IMR-90 (cell line): ENCODE measurements at regions not wholly inside any gene's neighbourhood (a gene's known extent, or its start where the extent isn't known, plus 50 kb on each side); places are given as distances from the start of the nearest gene placed in this dataset.

Experiments used
- ATAC-seq: fragments of 200-7000 bp; cut with Tn5 transposase; 2 replicates; pipeline ENCODE4 v1.9.1; 2020; ENCODE audit warnings: low read depth, mild to moderate bottlenecking, moderate library complexity
- BruUV-seq: library from RNA; stranded (reverse); fragments of 400-500 nt; replicated peaks from 2 replicates; lab custom pipeline; 2021; lab: Mats Ljungman, UMichigan
- CTCF ChIA-PET: fragments of 300-600 bp; formaldehyde crosslinking; extraction: SDS; loops from one replicate; lab custom pipeline; 2021; ENCODE audit warnings: antibody characterized with exemption; lab: Yijun Ruan, JAX
- POLR2A ChIA-PET: fragments of 300-600 bp; sonication (Branson Sonifier 250); formaldehyde crosslinking; loops from one replicate; lab custom pipeline; 2022; ENCODE audit warnings: antibody characterized with exemption; ENCODE audit not compliant: unreplicated experiment; lab: Charles Lee
- DNase-seq: peaks from one replicate; pipeline ENCODE4 v3.0.0; 2013
- H2AFZ ChIP-seq: replicated peaks from 2 replicates; pipeline ENCODE3; 2013; ENCODE audit warnings: low read length, mild to moderate bottlenecking; ENCODE audit not compliant: poor library complexity
- H2AK5ac ChIP-seq: 2 replicates; pipeline ENCODE4 v1.6.1; 2013; ENCODE audit warnings: low read depth, low read length, inconsistent platforms
- H2AK9ac ChIP-seq: replicated peaks from 2 replicates; pipeline ENCODE3; 2013; ENCODE audit warnings: mild to moderate bottlenecking, low read depth, low read length, moderate library complexity; ENCODE audit not compliant: poor library complexity
- H2BK120ac ChIP-seq: 2 replicates; pipeline ENCODE4 v1.6.1; 2013; ENCODE audit warnings: low read depth, low read length, inconsistent platforms
- H2BK15ac ChIP-seq: 3 replicates; pipeline ENCODE4 v1.6.1; 2013; ENCODE audit warnings: low read depth, low read length, inconsistent platforms
- H2BK20ac ChIP-seq: 2 replicates; pipeline ENCODE4 v1.6.1; 2013; ENCODE audit warnings: low read depth, mild to moderate bottlenecking, inconsistent platforms, low read length, moderate library complexity
- H2BK5ac ChIP-seq: 2 replicates; pipeline ENCODE4 v1.6.1; 2013; ENCODE audit warnings: mild to moderate bottlenecking, low read depth, low read length, inconsistent platforms; ENCODE audit not compliant: poor library complexity, severe bottlenecking
- H3K14ac ChIP-seq: replicated peaks from 2 replicates; pipeline ENCODE4 v1.6.1; 2013; ENCODE audit warnings: low read depth, low read length, inconsistent platforms
- H3K18ac ChIP-seq: 2 replicates; pipeline ENCODE4 v1.6.1; 2013; ENCODE audit warnings: low read depth, low read length, control low read depth
- H3K23ac ChIP-seq: 2 replicates; pipeline ENCODE4 v1.6.1; 2013; ENCODE audit warnings: low read depth, low read length, inconsistent platforms
- H3K27ac ChIP-seq: 2 replicates; pipeline ENCODE4 v1.5.1; 2013; ENCODE audit warnings: mild to moderate bottlenecking, control low read depth, low read length; ENCODE audit not compliant: insufficient read depth
- H3K27me3 ChIP-seq: 2 replicates; pipeline ENCODE4 v1.6.1; 2013; ENCODE audit warnings: low read length; ENCODE audit not compliant: control insufficient read depth, insufficient read depth
- H3K36me3 ChIP-seq: 2 replicates; pipeline ENCODE4 v1.6.1; 2013; ENCODE audit warnings: low read length, mixed read lengths; ENCODE audit not compliant: control insufficient read depth, insufficient read depth
- H3K4ac ChIP-seq: 2 replicates; pipeline ENCODE4 v1.6.1; 2013; ENCODE audit warnings: low read depth, low read length, inconsistent platforms
- H3K4me1 ChIP-seq: 2 replicates; pipeline ENCODE4 v1.6.1; 2013; ENCODE audit warnings: low read length, mixed read lengths; ENCODE audit not compliant: control insufficient read depth, insufficient read depth
- H3K4me2 ChIP-seq: 2 replicates; pipeline ENCODE4 v1.6.1; 2013; ENCODE audit warnings: low read depth, mild to moderate bottlenecking, control low read depth, low read length, moderate library complexity
- H3K4me3 ChIP-seq: 2 replicates; pipeline ENCODE4 v1.5.1; 2013; ENCODE audit warnings: low read depth, mild to moderate bottlenecking, control low read depth, low read length, moderate library complexity; ENCODE audit not compliant: insufficient read depth
- H3K56ac ChIP-seq: 2 replicates; pipeline ENCODE4 v1.6.1; 2013; ENCODE audit warnings: low read length, inconsistent platforms; ENCODE audit not compliant: insufficient read depth; ENCODE audit errors: extremely low read depth
- H3K79me1 ChIP-seq, 2 experiments: 2 replicates each; pipeline ENCODE4 v1.6.1; 2013; ENCODE audit warnings: low read length in 2 of 2, inconsistent platforms in 1 of 2, low read depth in 1 of 2
- H3K9ac ChIP-seq: 2 replicates; pipeline ENCODE4 v1.6.1; 2013; ENCODE audit warnings: low read depth, low read length, control low read depth
- H3K9me1 ChIP-seq: 2 replicates; pipeline ENCODE4 v1.6.1; 2013; ENCODE audit warnings: low read length, inconsistent platforms; ENCODE audit not compliant: insufficient read depth
- H3K9me3 ChIP-seq: 2 replicates; pipeline ENCODE4 v1.6.1; 2013; ENCODE audit warnings: low read length; ENCODE audit not compliant: control insufficient read depth, insufficient read depth
- H4K20me1 ChIP-seq: 2 replicates; pipeline ENCODE4 v1.6.1; 2013; ENCODE audit warnings: low read length, inconsistent platforms; ENCODE audit not compliant: insufficient read depth
- H4K5ac ChIP-seq: 2 replicates; pipeline ENCODE4 v1.6.1; 2013; ENCODE audit warnings: mild to moderate bottlenecking, low read depth, low read length, control low read depth
- H4K8ac ChIP-seq, 2 experiments: 2 replicates each; pipeline ENCODE4 v1.6.1; 2013; ENCODE audit warnings: low read depth in 2 of 2, low read length in 2 of 2, control low read depth in 1 of 2, inconsistent platforms in 1 of 2
- H4K91ac ChIP-seq: 2 replicates; pipeline ENCODE4 v1.6.1; 2013; ENCODE audit warnings: low read depth, low read length, inconsistent platforms; ENCODE audit not compliant: insufficient read depth
- BHLHE40 ChIP-seq: fragments of 150-350 bp; IDR thresholded peaks from 2 replicates; pipeline ENCODE4 v1.6.1; 2016; ENCODE audit warnings: mild to moderate bottlenecking, low read depth, low read length
- CEBPB ChIP-seq: IDR thresholded peaks from 2 replicates; pipeline ENCODE4 v1.6.1; 2012; ENCODE audit warnings: low read depth, low read length, improper control_type of control experiment
- CHD1 ChIP-seq: IDR thresholded peaks from 2 replicates; pipeline ENCODE4 v1.6.1; 2012; ENCODE audit warnings: low read depth, low read length, improper control_type of control experiment
- CTCF ChIP-seq: conservative IDR thresholded peaks from 2 replicates; pipeline ENCODE4 v1.5.1; 2012; ENCODE audit warnings: mild to moderate bottlenecking, low read depth, low read length, improper control_type of control experiment
- ELK1 ChIP-seq: fragments of 150-350 bp; IDR thresholded peaks from 2 replicates; pipeline ENCODE4 v1.6.1; 2016; ENCODE audit warnings: low read depth, mild to moderate bottlenecking, low read length, moderate library complexity, borderline replicate concordance
- FOS ChIP-seq: fragments of 150-350 bp; IDR thresholded peaks from 2 replicates; pipeline ENCODE4 v1.6.1; 2016; ENCODE audit warnings: low read depth, low read length
- MAFK ChIP-seq: IDR thresholded peaks from 2 replicates; pipeline ENCODE4 v1.6.1; 2012; ENCODE audit warnings: low read depth, low read length, improper control_type of control experiment
- MAZ ChIP-seq: IDR thresholded peaks from 2 replicates; pipeline ENCODE4 v1.6.1; 2012; ENCODE audit warnings: low read depth, mild to moderate bottlenecking, low read length, improper control_type of control experiment, moderate library complexity, borderline replicate concordance
- MXI1 ChIP-seq: IDR thresholded peaks from 2 replicates; pipeline ENCODE4 v1.6.1; 2012; ENCODE audit warnings: low read depth, mild to moderate bottlenecking, low read length, moderate library complexity, borderline replicate concordance
- NFE2L2 ChIP-seq: fragments of 150-350 bp; IDR thresholded peaks from 2 replicates; pipeline ENCODE4 v1.6.1; 2016; ENCODE audit warnings: low read depth, mild to moderate bottlenecking, low read length
- POLR2A ChIP-seq: IDR thresholded peaks from 2 replicates; pipeline ENCODE4 v1.6.1; 2012; ENCODE audit warnings: mild to moderate bottlenecking, low read depth, low read length
- RAD21 ChIP-seq: IDR thresholded peaks from 2 replicates; pipeline ENCODE4 v1.6.1; 2012; ENCODE audit warnings: low read length, improper control_type of control experiment
- RCOR1 ChIP-seq: IDR thresholded peaks from 2 replicates; pipeline ENCODE4 v1.6.1; 2012; ENCODE audit warnings: mild to moderate bottlenecking, low read length, improper control_type of control experiment; ENCODE audit not compliant: insufficient replicate concordance
- RFX5 ChIP-seq: IDR thresholded peaks from 2 replicates; pipeline ENCODE4 v1.8.0; 2012; ENCODE audit warnings: low read depth, mild to moderate bottlenecking, low read length, moderate library complexity
- SMC3 ChIP-seq: fragments of 150-350 bp; IDR thresholded peaks from 2 replicates; pipeline ENCODE4 v1.6.1; 2016; ENCODE audit warnings: low read depth, mild to moderate bottlenecking, antibody characterized with exemption, low read length, moderate library complexity
- USF2 ChIP-seq: fragments of 150-350 bp; IDR thresholded peaks from 2 replicates; pipeline ENCODE4 v1.6.1; 2017; ENCODE audit warnings: mild to moderate bottlenecking, antibody characterized with exemption, low read length, low read depth
- WGBS, 2 experiments: methylation state at CpG; one replicate each; pipeline versions ENCODE4 v1.1.5 to v1.1.7; 2013; ENCODE audit warnings: missing lambda C conversion rate in 2 of 2; ENCODE audit not compliant: insufficient read length in 1 of 2; ENCODE audit errors: extremely low coverage in 2 of 2; 5-methylcytosine and 5-hydroxymethylcytosine counted together
- dilution Hi-C: fragments of 300-500 bp; cut with HindIII; formaldehyde crosslinking; loops from one replicate; pipeline ENCODE4 v1.14.3; 2018; ENCODE audit warnings: low sequenced_read_pairs; ENCODE audit not compliant: unreplicated experiment
- in situ Hi-C: fragments of 300-500 bp; cut with MboI; formaldehyde crosslinking; loops from 3 replicates; pipeline ENCODE4 v1.14.3; 2019; ENCODE audit warnings: low sequenced_read_pairs, inconsistent platforms, mixed read lengths
- intact Hi-C: fragments of 100-400 bp; cut with micrococcal nuclease; formaldehyde crosslinking; loops from 2 replicates; pipeline ENCODE4 v1.10.0; 2022

- intact Hi-C loops, result no loop called here
Measured at GRCh38 chr2:79271456-79271855, 111.9 kb upstream of the REG3A start.

More at GRCh38 chr2:79271456-79271855, 111.9 kb upstream of the REG3A start:
- Histone ChIP-seq H2AK5ac (no peak overlapping the region), H3K9me1 (no peaks in the 10 kb centered on the region), H4K20me1 (no peaks in the 10 kb centered on the region), H3K9me3 (peaks cover 11% of the 10 kb centered on the region), H2BK15ac (no peak overlapping the region), H3K56ac (no peak overlapping the region), H2BK120ac (no peak overlapping the region), H3K79me1 (no peaks in the 10 kb centered on the region), H2BK20ac (no peak overlapping the region), H2BK5ac (no peak overlapping the region), H3K27ac (no peak overlapping the region), H3K4me3 (no peak overlapping the region), H3K9ac (no peak overlapping the region), H3K14ac (no peak overlapping the region), H4K8ac (no peak overlapping the region), H3K27me3 (no peaks in the 10 kb centered on the region), H3K4ac (no peak overlapping the region), H3K23ac (no peak overlapping the region), H2AK9ac (no peak overlapping the region), H4K91ac (no peak overlapping the region), H3K4me1 (no peaks in the 10 kb centered on the region), H4K5ac (no peak overlapping the region), H2AFZ (no peak overlapping the region), H3K18ac (no peak overlapping the region), H3K4me2 (no peak overlapping the region), H3K36me3 (no peaks in the 10 kb centered on the region)
- BruUV-seq, result no TSS peak
- no CpG with 5 or more reads among the region's 3 CpGs for WGBS, 2 experiments
- ATAC-seq (no peak), DNase-seq (no peak)
- dilution Hi-C loops (no loop called here), in situ Hi-C loops (no loop called here)
- TF ChIP-seq USF2, result no peak
- no peak for TF ChIP-seq RFX5
- no peak for TF ChIP-seq SMC3
- TF ChIP-seq RAD21, result no peak
- no peak for TF ChIP-seq POLR2A
- TF ChIP-seq BHLHE40, result no peak
- no peak for TF ChIP-seq NFE2L2
- no peak for TF ChIP-seq MXI1
- no peak for TF ChIP-seq ELK1
- no peak for TF ChIP-seq CHD1
- no peak for TF ChIP-seq RCOR1
- TF ChIP-seq CTCF, result no peak
- TF ChIP-seq MAZ, result no peak
- TF ChIP-seq CEBPB, result no peak
- no peak for TF ChIP-seq MAFK
- no peak for TF ChIP-seq FOS
- ChIA-PET POLR2A (no interaction called here), CTCF (interaction anchor here (0.6 kb wide), 1 partner anchor 10 kb away, joined by 3 read pairs; no protein-coding TSS in a partner anchor)
